ENCODE measurements at regions not wholly inside any gene's neighbourhood (a gene's known extent, or its start where the extent isn't known, plus 50 kb on each side); places are given as distances from the start of the nearest gene placed in this dataset.

- no peaks in the 10 kb centered on the region for H3K27me3 ChIP-seq (ENCODE audit: insufficient read depth, low read depth)
- H3K4me3 ChIP-seq, result no peak overlapping the region
- H4K20me1 ChIP-seq (ENCODE audit: insufficient read depth), result no peaks in the 10 kb centered on the region
- intact Hi-C loops (cut with micrococcal nuclease; ENCODE audit: unreplicated experiment), result loop anchor here (1.0 to 5.0 kb wide), 5 partner anchors 25 to 285 kb away; partner anchors contain the start of gene VEGFA
- H3K9me2 ChIP-seq (ENCODE audit: insufficient read depth), result no peaks in the 10 kb centered on the region
- H3K4me2 ChIP-seq, result 0 out of 2 replicates have a peak overlapping the region, but pooled peaks have one; percentile 17
- H2AFZ ChIP-seq, result no peak overlapping the region
- no TSS peak for BruUV-seq (replicated peaks)
- TF ChIP-seq EZH2 (IDR thresholded peaks at IDR 0.05; ENCODE audit: low read depth) (no peak), CTCF (conservative IDR thresholded peaks at IDR 0.05) (no peak)
- H3K4me1 ChIP-seq (replicated peaks; ENCODE audit: insufficient read depth), result peaks cover 21% of the 10 kb centered on the region
- no peaks in the 10 kb centered on the region for H3K79me2 ChIP-seq (ENCODE audit: low read depth)
- POLR2A ChIA-PET (ENCODE audit: unreplicated experiment), result no interaction called here
- peak in 1 of 2 experiments; percentile 22 for DNase-seq
- no peak overlapping the region for H3K27ac ChIP-seq
- peaks cover 7% of the 10 kb centered on the region for H3F3A ChIP-seq (ENCODE audit: insufficient read depth, low read depth)
- CTCF ChIA-PET, result no interaction called here
- H3K9me3 ChIP-seq (ENCODE audit: insufficient read depth, low read depth), result peaks cover 13% of the 10 kb centered on the region
- H3K36me3 ChIP-seq (ENCODE audit: low read depth), result no peaks in the 10 kb centered on the region
Measured at GRCh38 chr6:43951756-43952675, 175.2 kb downstream of the MRPL14 start.

- intact Hi-C loops (cut with micrococcal nuclease; ENCODE audit: unreplicated experiment), result loop anchor here (1.0 to 5.0 kb wide), 4 partner anchors 128 to 284 kb away; partner anchors contain the start of gene VEGFA
- ChIA-PET CTCF (interaction anchor here (0.9 kb wide), 2 partner anchors 24 to 127 kb away, joined by 3 to 5 read pairs; no protein-coding TSS in a partner anchor), POLR2A (ENCODE audit: unreplicated experiment) (no interaction called here)
- BruUV-seq (replicated peaks), result no TSS peak
- Histone ChIP-seq H3F3A (ENCODE audit: insufficient read depth, low read depth) (peaks cover 7% of the 10 kb centered on the region), H3K4me1 (replicated peaks; ENCODE audit: insufficient read depth) (peaks cover 21% of the 10 kb centered on the region), H4K20me1 (ENCODE audit: insufficient read depth) (no peaks in the 10 kb centered on the region), H3K9me3 (ENCODE audit: insufficient read depth, low read depth) (peaks cover 5% of the 10 kb centered on the region; the same call in 1 of the 2 replicates), H2AFZ (no peak overlapping the region), H3K27ac (no peak overlapping the region), H3K9me2 (ENCODE audit: insufficient read depth) (no peaks in the 10 kb centered on the region), H3K27me3 (ENCODE audit: insufficient read depth, low read depth) (no peaks in the 10 kb centered on the region), H3K4me2 (0 out of 2 replicates have a peak overlapping the region, but pooled peaks have one; percentile 17), H3K79me2 (ENCODE audit: low read depth) (no peaks in the 10 kb centered on the region), H3K4me3 (no peak overlapping the region), H3K36me3 (ENCODE audit: low read depth) (no peaks in the 10 kb centered on the region)
- peak; percentile 44 to 62 for DNase-seq
- peak; percentile 63 for TF ChIP-seq CTCF (conservative IDR thresholded peaks at IDR 0.05)
- no peak for TF ChIP-seq EZH2 (IDR thresholded peaks at IDR 0.05; ENCODE audit: low read depth)
Measured at GRCh38 chr6:43951063-43951755, 176.0 kb downstream of the MRPL14 start.

GRCh38 chr6:43950731-43951062, 176.6 kb downstream of the MRPL14 start:
- CTCF ChIA-PET, result interaction anchor here (0.9 kb wide), 2 partner anchors 23 to 128 kb away, joined by 3 to 5 read pairs; no protein-coding TSS in a partner anchor
- POLR2A ChIA-PET (ENCODE audit: unreplicated experiment), result no interaction called here
- TF ChIP-seq EZH2 (IDR thresholded peaks at IDR 0.05; ENCODE audit: low read depth) (no peak), CTCF (conservative IDR thresholded peaks at IDR 0.05) (no peak)
- Histone ChIP-seq H3K9me3 (ENCODE audit: insufficient read depth, low read depth) (no peaks in the 10 kb centered on the region; the same call in 1 of the 2 replicates), H3K27me3 (ENCODE audit: insufficient read depth, low read depth) (no peaks in the 10 kb centered on the region), H3K79me2 (ENCODE audit: low read depth) (no peaks in the 10 kb centered on the region), H3K4me1 (replicated peaks; ENCODE audit: insufficient read depth) (peaks cover 22% of the 10 kb centered on the region), H3K9me2 (ENCODE audit: insufficient read depth) (no peaks in the 10 kb centered on the region), H3K4me3 (no peak overlapping the region), H3K4me2 (no peak overlapping the region), H4K20me1 (ENCODE audit: insufficient read depth) (no peaks in the 10 kb centered on the region), H2AFZ (no peak overlapping the region), H3K27ac (no peak overlapping the region), H3K36me3 (ENCODE audit: low read depth) (no peaks in the 10 kb centered on the region), H3F3A (ENCODE audit: insufficient read depth, low read depth) (peaks cover 7% of the 10 kb centered on the region)
- DNase-seq, result no peak
- intact Hi-C loops (cut with micrococcal nuclease; ENCODE audit: unreplicated experiment), result loop anchor here (1.0 to 5.0 kb wide), 4 partner anchors 129 to 283 kb away; partner anchors contain the start of gene VEGFA
- BruUV-seq (replicated peaks), result no TSS peak

Measured in PC-9 (cell line).